SK-N-SH (cell line): ENCODE measurements at regions not wholly inside any gene's neighbourhood (a gene's known extent, or its start where the extent isn't known, plus 50 kb on each side); places are given as distances from the start of the nearest gene placed in this dataset.

Experiments used
- MEF2A ChIP-seq: IDR thresholded peaks from 2 replicates; pipeline ENCODE4 v1.4.0; 2012; ENCODE audit warnings: low read depth, borderline replicate concordance
- TF ChIP-seq, protein P1 (sequence below): fragments of 200-600 bp; sonication (generic); IDR thresholded peaks from 2 replicates; pipeline ENCODE4 v1.6.1; 2017; ENCODE audit warnings: antibody characterized with exemption, mild to moderate bottlenecking, moderate library complexity

- no peak for TF ChIP-seq MEF2A
- TF ChIP-seq, protein P1, sequence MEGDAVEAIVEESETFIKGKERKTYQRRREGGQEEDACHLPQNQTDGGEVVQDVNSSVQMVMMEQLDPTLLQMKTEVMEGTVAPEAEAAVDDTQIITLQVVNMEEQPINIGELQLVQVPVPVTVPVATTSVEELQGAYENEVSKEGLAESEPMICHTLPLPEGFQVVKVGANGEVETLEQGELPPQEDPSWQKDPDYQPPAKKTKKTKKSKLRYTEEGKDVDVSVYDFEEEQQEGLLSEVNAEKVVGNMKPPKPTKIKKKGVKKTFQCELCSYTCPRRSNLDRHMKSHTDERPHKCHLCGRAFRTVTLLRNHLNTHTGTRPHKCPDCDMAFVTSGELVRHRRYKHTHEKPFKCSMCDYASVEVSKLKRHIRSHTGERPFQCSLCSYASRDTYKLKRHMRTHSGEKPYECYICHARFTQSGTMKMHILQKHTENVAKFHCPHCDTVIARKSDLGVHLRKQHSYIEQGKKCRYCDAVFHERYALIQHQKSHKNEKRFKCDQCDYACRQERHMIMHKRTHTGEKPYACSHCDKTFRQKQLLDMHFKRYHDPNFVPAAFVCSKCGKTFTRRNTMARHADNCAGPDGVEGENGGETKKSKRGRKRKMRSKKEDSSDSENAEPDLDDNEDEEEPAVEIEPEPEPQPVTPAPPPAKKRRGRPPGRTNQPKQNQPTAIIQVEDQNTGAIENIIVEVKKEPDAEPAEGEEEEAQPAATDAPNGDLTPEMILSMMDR: no peak
These were observed 2168.6 kb upstream of the PIK3C3 start for GRCh38 chr18:39786477-39786876.
